Hematopoietic multipotent progenitor cell treated with erythropoietin and hydrocortisone succinate and interleukin-3 and kit ligand, for 17 days (in vitro differentiated cells): ENCODE measurements at regions not wholly inside any gene's neighbourhood (a gene's known extent, or its start where the extent isn't known, plus 50 kb on each side); places are given as distances from the start of the nearest gene placed in this dataset.

Source experiments
- DNase-seq: peaks from one replicate; pipeline ENCODE4 v3.0.0-alpha.2; 2015; ENCODE audit warnings: low spot score

GRCh38 chr14:99099051-99099787 lies 172.8 kb downstream of the BCL11B start:
- no peak for DNase-seq

- DNase-seq = no peak
Observed at GRCh38 chr14:99100497-99101270, 171.3 kb downstream of the BCL11B start.

GRCh38 chr14:99101855-99102461 lies 170.0 kb downstream of the BCL11B start:
- DNase-seq = no peak

DNA sequence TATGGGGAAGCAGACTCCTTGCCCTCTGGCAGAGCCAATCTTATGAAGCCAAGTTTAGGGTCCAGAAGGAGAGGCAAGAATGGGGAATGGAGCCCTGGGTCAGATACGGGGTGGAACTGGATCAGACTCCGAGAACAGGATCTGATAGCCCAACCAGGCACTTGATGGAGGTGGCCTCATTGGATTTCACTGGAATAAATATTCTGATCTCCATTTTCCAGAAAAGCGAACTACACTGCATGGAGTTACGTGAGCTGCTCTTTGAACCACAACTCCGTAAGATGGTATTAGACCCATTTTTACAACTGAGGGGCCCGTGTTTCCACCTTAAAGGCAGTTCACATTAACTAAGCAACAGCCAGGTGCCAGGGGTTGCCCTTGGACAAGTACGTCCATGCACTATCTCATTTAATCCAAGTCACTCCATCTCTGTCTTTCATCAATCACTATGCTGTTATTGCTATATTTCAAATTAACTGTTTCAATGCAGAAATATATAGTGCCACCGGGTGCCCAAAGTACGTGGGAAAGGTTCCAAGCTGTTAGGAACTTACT lies 155.2 kb downstream of the BCL11B start:
- DNase-seq = no peak

DNA sequence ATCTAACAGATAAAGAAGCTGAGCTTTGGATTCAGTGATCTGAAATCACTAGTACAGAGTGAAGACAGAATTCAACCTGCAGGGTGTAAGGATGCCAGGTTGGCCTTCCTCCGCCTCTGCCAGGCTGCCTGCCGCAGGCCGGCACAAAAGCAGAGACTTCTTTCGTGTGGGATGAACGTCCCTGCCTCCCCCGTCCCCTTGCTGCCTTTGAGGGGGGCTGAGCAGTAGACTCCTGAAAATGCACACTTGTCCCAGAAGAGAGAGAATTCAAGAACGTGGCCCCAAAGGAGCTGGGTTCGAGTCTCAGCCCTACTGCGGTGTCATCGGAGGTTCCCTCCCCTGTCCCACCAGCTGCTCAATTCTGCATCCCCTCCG lies 154.3 kb downstream of the BCL11B start:
- no peak for DNase-seq

DNA sequence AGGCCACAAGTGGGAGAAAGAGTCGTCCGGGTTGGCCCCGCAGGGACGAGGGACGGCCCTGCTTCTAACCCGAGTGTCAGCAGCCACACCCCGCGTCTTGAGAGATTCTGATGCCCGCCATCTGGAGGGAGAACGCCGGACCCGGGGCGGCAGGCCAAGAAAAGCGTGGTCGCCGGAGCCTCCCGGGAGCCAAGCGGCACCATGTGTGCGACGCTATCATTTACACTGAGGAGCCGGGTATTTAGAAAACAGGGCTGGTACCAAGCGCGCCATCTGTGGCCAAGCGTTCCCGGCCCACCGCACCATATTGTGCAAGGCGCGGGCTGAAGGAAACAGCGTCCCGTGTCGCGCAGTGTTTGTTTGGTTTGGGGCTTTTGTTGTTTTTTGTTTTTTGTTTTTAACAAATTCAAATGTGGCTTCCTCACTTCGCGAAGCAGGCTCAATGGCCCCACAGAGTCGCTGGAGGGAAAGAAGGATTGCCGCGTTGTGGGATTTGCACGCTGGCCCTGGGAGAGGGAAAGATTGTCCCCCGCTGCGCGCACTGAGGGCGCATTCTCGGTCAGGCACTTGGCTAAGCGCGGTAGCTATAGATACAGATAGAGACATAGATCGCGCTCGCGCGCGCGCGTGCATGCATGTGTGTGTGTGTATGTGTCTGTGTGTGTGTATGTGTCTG lies 153.8 kb downstream of the BCL11B start:
- DNase-seq = no peak

DNA sequence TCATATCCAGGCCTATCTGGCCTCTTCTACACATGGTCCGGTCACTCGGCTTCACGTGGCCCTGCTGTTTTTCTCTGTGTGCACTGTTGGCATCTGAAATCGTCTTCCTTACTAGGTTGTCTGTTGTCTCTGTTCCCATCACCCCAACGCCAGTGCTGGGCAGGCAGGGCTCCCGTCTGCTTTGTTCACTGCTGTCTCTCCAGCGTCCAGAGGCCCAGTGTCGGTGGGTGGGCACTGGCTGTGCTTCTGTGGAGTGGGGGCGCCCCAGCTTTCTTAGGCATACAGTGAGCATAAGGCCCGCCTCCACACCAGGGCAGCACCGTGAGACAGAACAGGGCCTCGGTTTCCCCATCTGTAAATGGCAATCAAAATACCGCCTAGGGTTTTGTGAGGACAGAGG lies 153.1 kb downstream of the BCL11B start:
- DNase-seq = no peak
